Lower leg skin (tissue), 3 donors: ENCODE measurements at regions not wholly inside any gene's neighbourhood (a gene's known extent, or its start where the extent isn't known, plus 50 kb on each side); places are given as distances from the start of the nearest gene placed in this dataset.

Source experiments
- POLR2A ChIP-seq, 2 donors: fragments of 450-650 bp; IDR thresholded peaks; one replicate each; pipeline ENCODE4 v1.6.1; 2016 to 2017; ENCODE audit warnings: antibody characterized with exemption in 2 of 2, mild to moderate bottlenecking in 1 of 2, moderate library complexity in 1 of 2
- TF ChIP-seq, protein P1 (sequence below), 3 donors: fragments of 450-650 bp; IDR thresholded peaks; one replicate each; pipeline ENCODE4 v1.5.1; 2016; ENCODE audit warnings: antibody characterized with exemption in 3 of 3, mild to moderate bottlenecking in 3 of 3, moderate library complexity in 2 of 3

DNA sequence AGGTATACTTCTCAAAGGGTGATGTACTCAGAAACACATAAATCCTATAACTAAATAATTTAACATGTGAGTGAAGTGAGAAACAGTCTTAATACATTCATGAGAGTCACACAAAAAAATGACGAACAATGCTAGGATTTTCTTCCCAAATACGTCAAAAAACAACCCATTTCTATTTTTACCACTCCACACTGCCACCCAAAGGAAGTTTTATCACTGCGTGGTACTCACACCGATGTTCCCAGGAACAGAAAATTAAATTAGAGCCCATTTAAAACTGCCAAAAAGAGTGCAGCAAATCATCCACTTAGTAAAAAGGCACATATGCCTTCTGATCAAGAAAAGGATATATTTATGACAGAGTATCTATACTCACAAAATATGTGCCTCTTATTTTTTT is 710.9 kb upstream of the FAT3 start:
- TF ChIP-seq, protein P1, sequence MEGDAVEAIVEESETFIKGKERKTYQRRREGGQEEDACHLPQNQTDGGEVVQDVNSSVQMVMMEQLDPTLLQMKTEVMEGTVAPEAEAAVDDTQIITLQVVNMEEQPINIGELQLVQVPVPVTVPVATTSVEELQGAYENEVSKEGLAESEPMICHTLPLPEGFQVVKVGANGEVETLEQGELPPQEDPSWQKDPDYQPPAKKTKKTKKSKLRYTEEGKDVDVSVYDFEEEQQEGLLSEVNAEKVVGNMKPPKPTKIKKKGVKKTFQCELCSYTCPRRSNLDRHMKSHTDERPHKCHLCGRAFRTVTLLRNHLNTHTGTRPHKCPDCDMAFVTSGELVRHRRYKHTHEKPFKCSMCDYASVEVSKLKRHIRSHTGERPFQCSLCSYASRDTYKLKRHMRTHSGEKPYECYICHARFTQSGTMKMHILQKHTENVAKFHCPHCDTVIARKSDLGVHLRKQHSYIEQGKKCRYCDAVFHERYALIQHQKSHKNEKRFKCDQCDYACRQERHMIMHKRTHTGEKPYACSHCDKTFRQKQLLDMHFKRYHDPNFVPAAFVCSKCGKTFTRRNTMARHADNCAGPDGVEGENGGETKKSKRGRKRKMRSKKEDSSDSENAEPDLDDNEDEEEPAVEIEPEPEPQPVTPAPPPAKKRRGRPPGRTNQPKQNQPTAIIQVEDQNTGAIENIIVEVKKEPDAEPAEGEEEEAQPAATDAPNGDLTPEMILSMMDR (IDR thresholded peaks at IDR 0.05), result no peak
- TF ChIP-seq POLR2A (IDR thresholded peaks at IDR 0.05), result no peak
